GM19463 (cell line): ENCODE measurements at regions not wholly inside any gene's neighbourhood (a gene's known extent, or its start where the extent isn't known, plus 50 kb on each side); places are given as distances from the start of the nearest gene placed in this dataset.
"Not testable (repeated sequence)": the region's sequence is repeated elsewhere in the genome, so short reads cannot be mapped to it uniquely, and the experiment has no call there.

Experiments
- ATAC-seq: cut with Tn5 transposase; IDR thresholded peaks from one replicate; pipeline ENCODE4 v1.9.1; 2021; ENCODE audit warnings: mild to moderate bottlenecking, moderate library complexity; ENCODE audit not compliant: unreplicated experiment

GRCh38 chr3:94398036-94398435 is 335.2 kb downstream of the NSUN3 start:
- no peak for ATAC-seq

DNA sequence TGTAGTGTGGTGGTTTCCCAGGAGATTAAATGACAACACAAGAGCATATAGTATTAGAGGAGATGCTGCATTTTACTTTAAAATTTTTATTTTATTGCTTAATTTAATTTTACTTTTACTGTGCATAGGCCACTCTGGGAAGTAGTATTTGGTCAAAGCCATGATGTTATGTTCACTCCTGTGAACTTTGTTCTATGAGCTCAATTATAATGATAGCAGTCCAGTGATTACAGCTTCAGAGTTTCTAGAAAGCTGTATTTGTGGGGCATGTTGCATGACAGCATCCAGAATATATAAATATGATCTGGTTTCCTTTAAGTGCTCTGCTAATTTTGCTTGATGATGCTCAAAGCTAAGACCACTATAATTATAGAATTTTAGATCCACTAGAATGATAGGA is 338.6 kb downstream of the NSUN3 start:
- ATAC-seq, result no peak

GRCh38 chr3:94402126-94402525 is 339.3 kb downstream of the NSUN3 start:
- ATAC-seq, result no peak

- ATAC-seq, result peak; percentile 63
Observed at GRCh38 chr3:94405258-94406035, 342.6 kb downstream of the NSUN3 start.

- ATAC-seq, result no peak
Observed at GRCh38 chr3:94406595-94406994, 343.7 kb downstream of the NSUN3 start.

DNA sequence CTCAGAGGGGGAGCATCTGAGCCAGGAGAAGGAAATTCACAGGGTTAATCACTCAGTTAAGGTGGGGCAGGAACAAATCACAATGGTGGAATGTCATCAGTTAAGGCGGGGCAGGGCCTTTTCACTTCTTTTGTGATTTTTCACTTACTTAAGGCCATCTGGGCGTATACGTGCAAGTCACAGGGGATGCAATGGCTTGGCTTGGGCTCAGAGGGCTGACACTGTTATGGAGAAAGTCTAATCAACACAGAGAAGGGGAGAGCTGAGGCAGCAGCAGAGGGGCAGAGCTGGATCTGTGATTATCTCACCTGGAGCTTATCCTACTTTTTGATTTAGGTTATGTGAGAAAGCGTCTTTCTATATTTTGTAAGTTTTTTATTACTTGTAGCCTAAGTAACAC is 350.1 kb downstream of the NSUN3 start:
- not testable (repeated sequence) for ATAC-seq

DNA sequence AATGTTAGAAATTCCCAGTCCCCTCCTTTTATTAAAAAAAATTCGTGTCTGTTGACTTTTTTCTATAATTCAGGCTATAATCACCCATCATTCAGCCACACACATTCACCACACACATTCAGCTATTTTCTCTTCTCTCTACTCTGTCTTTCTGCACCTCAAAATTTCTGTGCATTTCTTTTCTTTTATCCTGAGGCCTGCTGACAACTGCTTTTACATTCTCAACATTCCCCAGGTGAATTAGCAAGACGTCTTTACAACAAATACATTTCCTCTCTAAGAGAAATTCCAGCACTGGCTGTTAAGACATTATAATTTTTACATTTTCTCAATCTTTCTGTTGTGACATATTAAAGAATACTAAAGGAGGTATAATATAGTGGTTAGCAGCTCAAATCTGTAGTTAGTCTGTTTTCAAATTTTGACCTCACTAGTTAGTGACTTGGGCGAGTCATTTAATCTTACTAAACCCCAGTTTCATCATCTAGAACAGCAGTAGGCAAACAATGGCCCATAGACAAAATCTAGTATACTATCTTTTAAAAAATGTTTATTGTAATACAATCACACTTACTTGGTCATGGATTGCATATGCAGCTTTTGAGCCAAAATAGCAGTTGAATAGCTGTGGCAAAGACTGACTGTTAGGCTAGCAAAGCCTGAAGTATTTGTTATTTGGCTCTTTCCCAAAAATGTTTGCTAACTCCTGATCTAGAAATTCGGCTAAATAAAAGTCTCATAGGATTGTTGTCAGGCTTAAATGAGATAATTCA is 350.7 kb downstream of the NSUN3 start:
- no peak for ATAC-seq

GRCh38 chr3:94414418-94414817 is 351.6 kb downstream of the NSUN3 start:
- no peak for ATAC-seq

- ATAC-seq, result no peak
Observed at GRCh38 chr3:94416768-94417167, 353.9 kb downstream of the NSUN3 start.

DNA sequence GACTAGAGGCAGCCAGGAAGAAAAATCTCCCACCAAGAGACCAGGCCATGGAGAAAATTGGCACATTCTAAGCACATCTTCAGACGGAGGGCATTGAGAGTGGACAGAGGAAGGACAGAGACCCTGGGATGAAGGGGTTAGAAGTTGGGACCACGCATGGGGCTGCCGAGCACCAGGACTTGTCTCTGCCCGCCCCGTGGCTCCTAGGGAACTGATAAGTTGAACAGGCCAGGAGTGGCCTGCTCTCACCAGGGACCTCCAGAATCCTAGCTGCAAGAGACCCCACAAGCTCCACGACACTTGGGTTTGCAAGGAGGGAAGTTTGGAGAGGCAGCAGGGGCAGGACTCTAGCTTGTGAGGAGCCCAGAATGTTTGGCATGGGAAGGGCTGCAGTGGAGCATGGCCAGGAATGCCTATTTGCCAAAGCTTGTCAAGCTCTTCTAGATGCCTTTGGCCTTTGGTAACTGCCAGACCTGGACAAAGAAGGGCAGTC is 355.1 kb downstream of the NSUN3 start:
- ATAC-seq, result no peak

- ATAC-seq, result no peak
Observed at GRCh38 chr3:94420931-94421330, 358.1 kb downstream of the NSUN3 start.

DNA sequence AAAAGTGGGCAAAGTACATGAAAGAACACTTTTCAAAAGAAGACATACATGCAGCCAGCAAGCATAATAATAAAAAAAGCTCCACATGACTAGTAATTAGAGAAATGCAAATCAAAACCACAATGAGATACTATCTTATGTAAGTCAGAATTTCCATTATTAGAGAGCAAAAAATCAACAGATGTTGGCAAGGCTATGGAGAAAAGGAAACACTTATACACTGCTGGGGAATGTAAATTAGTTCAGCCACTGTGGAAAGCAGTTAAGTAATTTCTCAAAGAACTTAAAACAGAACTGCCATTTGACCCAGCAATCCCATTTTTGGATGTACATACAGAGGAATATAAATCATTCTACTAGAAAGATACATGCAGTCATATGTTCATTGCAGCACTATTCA is 360.7 kb downstream of the NSUN3 start:
- ATAC-seq, result no peak

DNA sequence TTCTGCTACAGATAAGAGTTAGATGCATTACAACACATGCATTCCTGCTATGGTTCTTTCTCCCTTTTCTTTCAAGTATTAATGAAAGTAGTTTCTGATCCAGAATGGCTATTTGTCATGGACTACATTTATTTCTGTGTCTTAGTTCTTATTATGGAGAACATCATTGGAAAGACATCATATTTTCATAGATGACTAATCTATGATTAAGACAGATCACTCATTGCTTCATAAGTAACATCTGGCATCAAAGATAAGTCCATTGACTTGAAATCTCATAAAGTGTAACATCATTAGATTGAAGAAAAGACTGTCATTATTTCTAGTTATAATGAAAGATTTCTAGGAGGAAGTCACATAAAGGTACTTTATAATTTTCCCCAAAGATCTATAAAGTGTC is 366.7 kb downstream of the NSUN3 start:
- no peak for ATAC-seq

GRCh38 chr3:94431876-94432570 is 369.2 kb downstream of the NSUN3 start:
- ATAC-seq, result no peak

- no peak for ATAC-seq
Observed at GRCh38 chr3:94433811-94434210, 370.9 kb downstream of the NSUN3 start.

- no peak for ATAC-seq
Observed at GRCh38 chr3:94440767-94441493, 378.1 kb downstream of the NSUN3 start.

DNA sequence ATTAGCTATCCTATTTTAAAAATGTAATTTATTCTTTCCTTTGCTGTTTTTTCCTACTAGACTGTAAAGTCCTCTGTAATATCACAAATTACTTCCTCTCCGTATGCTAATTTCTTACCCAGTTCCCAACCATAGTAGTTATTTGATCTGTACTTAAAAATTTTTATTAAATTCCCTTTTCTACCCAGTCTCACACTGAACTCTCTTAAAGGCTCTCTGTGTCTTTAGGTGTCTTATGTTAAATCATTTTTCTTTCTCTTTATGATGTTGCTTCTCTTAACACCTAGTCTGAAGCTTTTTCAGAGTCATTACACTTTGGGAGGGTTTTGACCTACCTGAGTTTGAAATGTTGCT is 378.6 kb downstream of the NSUN3 start:
- no peak for ATAC-seq

- no peak for ATAC-seq
Observed at GRCh38 chr3:94453864-94454263, 391.0 kb downstream of the NSUN3 start.

DNA sequence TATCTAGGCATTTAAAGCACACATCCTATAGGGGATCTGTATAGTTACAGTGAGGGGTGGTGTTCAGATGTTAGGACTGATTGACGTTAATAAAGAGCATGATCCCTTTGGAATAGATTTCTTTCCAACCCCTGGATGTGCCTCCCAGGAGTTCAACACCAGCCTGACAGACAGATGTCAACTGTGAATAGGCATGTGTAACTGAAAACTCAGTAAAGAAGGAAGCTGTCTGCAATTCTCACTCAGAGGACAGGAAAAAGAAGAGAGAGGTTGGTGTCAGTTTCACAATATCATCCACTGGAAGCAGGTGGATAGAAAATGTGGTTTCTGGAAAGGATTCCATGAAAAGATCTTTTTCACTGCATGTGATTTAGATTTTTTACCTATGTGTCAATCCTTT is 396.3 kb downstream of the NSUN3 start:
- no peak for ATAC-seq

- ATAC-seq, result no peak
Observed at GRCh38 chr3:94460931-94461330, 398.1 kb downstream of the NSUN3 start.

GRCh38 chr3:94462931-94463330 is 400.1 kb downstream of the NSUN3 start:
- no peak for ATAC-seq
